Adrenal gland (tissue), 5 donors: ENCODE measurements at regions not wholly inside any gene's neighbourhood (a gene's known extent, or its start where the extent isn't known, plus 50 kb on each side); places are given as distances from the start of the nearest gene placed in this dataset.

Experiments used
- POLR2A ChIP-seq, 2 donors: fragments of 450-650 bp; IDR thresholded peaks; one replicate each; pipeline ENCODE4 v1.6.1; 2017; ENCODE audit warnings: antibody characterized with exemption in 2 of 2, mild to moderate bottlenecking in 2 of 2, moderate library complexity in 1 of 2
- TF ChIP-seq, protein P1 (sequence below), 6 experiments: fragments of 450-650 bp in 4 of 6; fragments of 200-600 bp in 2 of 6; sonication (generic) in 1 of 6; IDR thresholded peaks; 1 replicate in 5 of 6; 2 replicates in 1 of 6; pipeline versions ENCODE4 v1.5.1 to v1.8.0; 2016 to 2021; ENCODE audit warnings: antibody characterized with exemption in 6 of 6, mild to moderate bottlenecking in 2 of 6, moderate library complexity in 1 of 6
- donor health status: DM: no; HTN: no; CAD: no.

- TF ChIP-seq, protein P1, sequence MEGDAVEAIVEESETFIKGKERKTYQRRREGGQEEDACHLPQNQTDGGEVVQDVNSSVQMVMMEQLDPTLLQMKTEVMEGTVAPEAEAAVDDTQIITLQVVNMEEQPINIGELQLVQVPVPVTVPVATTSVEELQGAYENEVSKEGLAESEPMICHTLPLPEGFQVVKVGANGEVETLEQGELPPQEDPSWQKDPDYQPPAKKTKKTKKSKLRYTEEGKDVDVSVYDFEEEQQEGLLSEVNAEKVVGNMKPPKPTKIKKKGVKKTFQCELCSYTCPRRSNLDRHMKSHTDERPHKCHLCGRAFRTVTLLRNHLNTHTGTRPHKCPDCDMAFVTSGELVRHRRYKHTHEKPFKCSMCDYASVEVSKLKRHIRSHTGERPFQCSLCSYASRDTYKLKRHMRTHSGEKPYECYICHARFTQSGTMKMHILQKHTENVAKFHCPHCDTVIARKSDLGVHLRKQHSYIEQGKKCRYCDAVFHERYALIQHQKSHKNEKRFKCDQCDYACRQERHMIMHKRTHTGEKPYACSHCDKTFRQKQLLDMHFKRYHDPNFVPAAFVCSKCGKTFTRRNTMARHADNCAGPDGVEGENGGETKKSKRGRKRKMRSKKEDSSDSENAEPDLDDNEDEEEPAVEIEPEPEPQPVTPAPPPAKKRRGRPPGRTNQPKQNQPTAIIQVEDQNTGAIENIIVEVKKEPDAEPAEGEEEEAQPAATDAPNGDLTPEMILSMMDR (IDR thresholded peaks at IDR 0.05), result no peak
- TF ChIP-seq POLR2A (IDR thresholded peaks at IDR 0.05), result no peak
Measured at GRCh38 chr6:106895703-106896040, 78.9 kb downstream of the CD24 start.
